Brain pericyte (primary cell): ENCODE measurements at regions not wholly inside any gene's neighbourhood (a gene's known extent, or its start where the extent isn't known, plus 50 kb on each side); places are given as distances from the start of the nearest gene placed in this dataset.
"Not testable (repeated sequence)": the region's sequence is repeated elsewhere in the genome, so short reads cannot be mapped to it uniquely, and the experiment has no call there.

Experiments
- DNase-seq: peaks from one replicate; pipeline ENCODE4 v3.0.0-alpha.2; 2012; ENCODE audit warnings: low read depth, low spot score

GRCh38 chr3:115204475-115204874 is 57.4 kb upstream of the ZBTB20 start:
- no peak for DNase-seq

- DNase-seq, result no peak
Measured at GRCh38 chr3:115208066-115208750, 61.1 kb upstream of the ZBTB20 start.

- no peak for DNase-seq
Measured at GRCh38 chr3:115211810-115212492, 64.9 kb upstream of the ZBTB20 start.

GRCh38 chr3:115212615-115213014 is 65.5 kb upstream of the ZBTB20 start:
- DNase-seq, result no peak

GRCh38 chr3:115213052-115213451 is 66.0 kb upstream of the ZBTB20 start:
- not testable (repeated sequence) for DNase-seq

GRCh38 chr3:115217292-115217677 is 70.2 kb upstream of the ZBTB20 start:
- DNase-seq, result no peak

- DNase-seq, result peak; percentile 53
Measured at GRCh38 chr3:115217678-115218451, 70.8 kb upstream of the ZBTB20 start.

- no peak for DNase-seq
Measured at GRCh38 chr3:115218859-115219258, 71.8 kb upstream of the ZBTB20 start.

GRCh38 chr3:115224687-115225086 is 77.6 kb upstream of the ZBTB20 start:
- DNase-seq, result no peak

- DNase-seq, result no peak
Measured at GRCh38 chr3:115226844-115227445, 79.9 kb upstream of the ZBTB20 start.

GRCh38 chr3:115227461-115227860 is 80.4 kb upstream of the ZBTB20 start:
- no peak for DNase-seq

GRCh38 chr3:115228266-115228665 is 81.2 kb upstream of the ZBTB20 start:
- DNase-seq, result no peak

- DNase-seq, result no peak
Measured at GRCh38 chr3:115232167-115232566, 85.1 kb upstream of the ZBTB20 start.

GRCh38 chr3:115233021-115233420 is 85.9 kb upstream of the ZBTB20 start:
- no peak for DNase-seq

- DNase-seq, result no peak
Measured at GRCh38 chr3:115236496-115236895, 89.4 kb upstream of the ZBTB20 start.

- peak; percentile 68 for DNase-seq
Measured at GRCh38 chr3:115239717-115240116, 92.6 kb upstream of the ZBTB20 start.

- DNase-seq, result no peak
Measured at GRCh38 chr3:115244350-115244749, 97.3 kb upstream of the ZBTB20 start.

GRCh38 chr3:115245438-115245837 is 98.3 kb upstream of the ZBTB20 start:
- DNase-seq, result no peak

- no peak for DNase-seq
Measured at GRCh38 chr3:115245899-115246298, 98.8 kb upstream of the ZBTB20 start.

GRCh38 chr3:115246461-115247020 is 99.5 kb upstream of the ZBTB20 start:
- DNase-seq, result no peak

- DNase-seq, result no peak
Measured at GRCh38 chr3:115248274-115248673, 101.2 kb upstream of the ZBTB20 start.

- no peak for DNase-seq
Measured at GRCh38 chr3:115251509-115251908, 104.4 kb upstream of the ZBTB20 start.
